HCT116 (cell line): ENCODE measurements at regions not wholly inside any gene's neighbourhood (a gene's known extent, or its start where the extent isn't known, plus 50 kb on each side); places are given as distances from the start of the nearest gene placed in this dataset.

Source experiments
- ATAC-seq: fragments of 200-7000 bp; cut with Tn5 transposase; 2 replicates; pipeline ENCODE4 v1.9.1; 2020; ENCODE audit warnings: mild to moderate bottlenecking, moderate library complexity
- BruUV-seq: library from RNA; stranded (reverse); fragments of 400-500 nt; replicated peaks from 2 replicates; lab custom pipeline; 2021; lab: Mats Ljungman, UMichigan
- CTCF ChIA-PET: fragments of 300-600 bp; sonication (Branson Sonifier 250); formaldehyde crosslinking; loops from one replicate; lab custom pipeline; 2021; ENCODE audit warnings: antibody characterized with exemption; lab: Charles Lee
- POLR2A ChIA-PET: fragments of 300-600, 350-600 bp; sonication (Branson Sonifier 250); formaldehyde crosslinking; loops from one replicate; lab custom pipeline; 2021; ENCODE audit warnings: antibody characterized with exemption; lab: Charles Lee
- RAD21 ChIA-PET, 2 experiments: fragments of 300-600 bp; sonication (Branson Sonifier 250); formaldehyde crosslinking; loops; one replicate each; lab custom pipeline; 2023; ENCODE audit warnings: low total read pairs in 2 of 2; ENCODE audit not compliant: uncharacterized antibody in 2 of 2, unreplicated experiment in 2 of 2, low non-redundant PET in 1 of 2; lab: Charles Lee
- DNase-seq: peaks from one replicate; pipeline ENCODE4 v3.0.0-alpha.2; 2010; ENCODE audit warnings: low read depth, low spot score
- H2AFZ ChIP-seq: fragments of 200-600 bp; shearing (Covaris generic), sonication (generic); 2 replicates; pipeline ENCODE4 v1.6.1; 2017; ENCODE audit warnings: low read depth, mixed run types, mixed read lengths, antibody characterized with exemption, low read length; ENCODE audit not compliant: poor library complexity, severe bottlenecking
- H3K27ac ChIP-seq: 2 replicates; pipeline ENCODE4 v1.5.1; 2012; ENCODE audit warnings: low read depth, low read length
- H3K27me3 ChIP-seq: fragments of 200-600 bp; sonication (generic); 2 replicates; pipeline ENCODE4 v1.6.1; 2016; ENCODE audit warnings: mixed run types, low read length, mixed read lengths; ENCODE audit not compliant: insufficient read depth
- H3K36me3 ChIP-seq, 2 experiments: fragments of 200-500 bp in 1 of 2; fragments of 200-600 bp in 1 of 2; sonication (Bioruptor generic) in 1 of 2; sonication (generic) in 1 of 2; 2 replicates each; pipeline versions ENCODE4 v1.5.1 to v1.6.1; 2014 to 2016; ENCODE audit warnings: low read length in 2 of 2, inconsistent platforms in 1 of 2, mixed read lengths in 1 of 2, mixed run types in 1 of 2; ENCODE audit not compliant: insufficient read depth in 2 of 2, control insufficient read depth in 1 of 2
- H3K4me1 ChIP-seq, 2 experiments: fragments of 200-600 bp in 1 of 2; sonication (generic) in 1 of 2; 2 replicates each; pipeline versions ENCODE4 v1.5.1 to v1.6.1; 2012 to 2017; ENCODE audit warnings: low read length in 2 of 2, inconsistent platforms in 1 of 2, mild to moderate bottlenecking in 1 of 2, mixed read lengths in 1 of 2, mixed run types in 1 of 2, moderate library complexity in 1 of 2; ENCODE audit not compliant: insufficient read depth in 2 of 2, control insufficient read depth in 1 of 2
- H3K4me2 ChIP-seq: fragments of 200-600 bp; sonication (generic); 2 replicates; pipeline ENCODE4 v1.6.1; 2017; ENCODE audit warnings: mixed run types, low read length, mixed read lengths
- H3K4me3 ChIP-seq, 2 experiments: fragments of 200-600 bp in 1 of 2; sonication (generic) in 1 of 2; replicated peaks in 1 of 2; 2 replicates each; pipeline ENCODE4 v1.5.1; 2011 to 2016; ENCODE audit warnings: low read length in 2 of 2, control low read depth in 1 of 2, low read depth in 1 of 2, mild to moderate bottlenecking in 1 of 2, mixed read lengths in 1 of 2, mixed run types in 1 of 2
- H3K79me2 ChIP-seq: fragments of 200-600 bp; sonication (generic); 2 replicates; pipeline ENCODE4 v1.6.1; 2017; ENCODE audit warnings: mild to moderate bottlenecking, mixed run types, low read length, moderate library complexity, mixed read lengths; ENCODE audit not compliant: insufficient read depth
- H3K9ac ChIP-seq: fragments of 200-600 bp; sonication (generic); 2 replicates; pipeline ENCODE4 v1.6.1; 2016; ENCODE audit warnings: low read length, mixed read lengths
- H3K9me2 ChIP-seq: fragments of 200-600 bp; sonication (generic), shearing (Covaris generic); 2 replicates; pipeline ENCODE4 v1.6.1; 2017; ENCODE audit warnings: mixed run types, mild to moderate bottlenecking, moderate library complexity; ENCODE audit not compliant: insufficient read depth
- H3K9me3 ChIP-seq, 2 experiments: fragments of 200-500 bp in 1 of 2; fragments of 200-600 bp in 1 of 2; sonication (Bioruptor generic) in 1 of 2; sonication (generic) in 1 of 2; 2 replicates each; pipeline ENCODE4 v1.6.1; 2014 to 2017; ENCODE audit warnings: low read length in 2 of 2, mixed read lengths in 2 of 2, inconsistent platforms in 1 of 2, low read depth in 1 of 2, mild to moderate bottlenecking in 1 of 2, mixed run types in 1 of 2, moderate library complexity in 1 of 2; ENCODE audit not compliant: control insufficient read depth in 1 of 2, insufficient read depth in 1 of 2
- H4K20me1 ChIP-seq: fragments of 200-600 bp; sonication (generic), shearing (Covaris generic); 2 replicates; pipeline ENCODE4 v1.6.1; 2017; ENCODE audit warnings: mixed run types, mild to moderate bottlenecking, moderate library complexity; ENCODE audit not compliant: insufficient read depth
- ELF1 ChIP-seq: IDR thresholded peaks from 2 replicates; pipeline ENCODE4 v1.6.1; 2012; ENCODE audit warnings: low read depth, borderline replicate concordance
- EZH2 ChIP-seq: fragments of 200-600 bp; sonication (generic); IDR thresholded peaks from 2 replicates; pipeline ENCODE4 v1.6.1; 2017; ENCODE audit warnings: antibody characterized with exemption, mixed run types
- FOSL1 ChIP-seq: IDR thresholded peaks from 2 replicates; pipeline ENCODE4 v1.6.1; 2012; ENCODE audit warnings: low read depth
- JUND ChIP-seq: IDR thresholded peaks from 2 replicates; pipeline ENCODE4 v1.6.1; 2012
- POLR2A ChIP-seq: IDR thresholded peaks from 2 replicates; pipeline ENCODE4 v1.7.0; 2011; ENCODE audit warnings: borderline replicate concordance; ENCODE audit not compliant: insufficient read depth, insufficient read length; ENCODE audit errors: extremely low read depth
- RAD21 ChIP-seq: IDR thresholded peaks from 2 replicates; pipeline ENCODE4 v1.6.1; 2012; ENCODE audit warnings: low read depth, mild to moderate bottlenecking
- REST ChIP-seq: IDR thresholded peaks from 2 replicates; pipeline ENCODE4 v1.6.1; 2012; ENCODE audit warnings: low read depth
- SIN3A ChIP-seq: IDR thresholded peaks from 2 replicates; pipeline ENCODE4 v1.6.1; 2012; ENCODE audit warnings: low read depth
- SP1 ChIP-seq: IDR thresholded peaks from 2 replicates; pipeline ENCODE4 v1.6.1; 2012; ENCODE audit warnings: low read depth
- SRF ChIP-seq: IDR thresholded peaks from 2 replicates; pipeline ENCODE4 v1.6.1; 2012; ENCODE audit warnings: low read depth
- YY1 ChIP-seq: IDR thresholded peaks from 2 replicates; pipeline ENCODE4 v1.6.1; 2011; ENCODE audit warnings: low read length, low read depth, moderate library complexity, mild to moderate bottlenecking; ENCODE audit not compliant: insufficient replicate concordance; ENCODE audit errors: extremely low read depth
- ZFX ChIP-seq: fragments of 450-650 bp; IDR thresholded peaks from 2 replicates; pipeline ENCODE4 v1.6.1; 2017
- intact Hi-C: fragments of 100-400 bp; cut with micrococcal nuclease; formaldehyde crosslinking; loops from 2 replicates; pipeline ENCODE4 v1.10.0; 2022

- Histone ChIP-seq H3K27me3 (no peaks in the 10 kb centered on the region), H3K9ac (no peak overlapping the region), H3K9me3 (peaks cover 9 to 14% of the 10 kb centered on the region in 2 experiments), H3K4me1 (peaks cover 0 to 13% of the 10 kb centered on the region in 2 experiments; a peak in 2 of 4 replicates), H3K36me3 (no peaks in the 10 kb centered on the region), H3K9me2 (no peaks in the 10 kb centered on the region), H3K27ac (no peak overlapping the region), H2AFZ (no peak overlapping the region), H4K20me1 (no peaks in the 10 kb centered on the region), H3K4me2 (no peak overlapping the region), H3K4me3 (no peak overlapping the region), H3K79me2 (no peaks in the 10 kb centered on the region)
- DNase-seq (no peak), ATAC-seq (no peak)
- ChIA-PET CTCF (no interaction called here), POLR2A (no interaction called here), RAD21 (no interaction called here)
- BruUV-seq = no TSS peak
- intact Hi-C loops = no loop called here
- no peak for TF ChIP-seq SP1
- TF ChIP-seq YY1 = no peak
Observed at GRCh38 chr5:73380710-73381589, 67.6 kb downstream of the FOXD1 start.

DNA sequence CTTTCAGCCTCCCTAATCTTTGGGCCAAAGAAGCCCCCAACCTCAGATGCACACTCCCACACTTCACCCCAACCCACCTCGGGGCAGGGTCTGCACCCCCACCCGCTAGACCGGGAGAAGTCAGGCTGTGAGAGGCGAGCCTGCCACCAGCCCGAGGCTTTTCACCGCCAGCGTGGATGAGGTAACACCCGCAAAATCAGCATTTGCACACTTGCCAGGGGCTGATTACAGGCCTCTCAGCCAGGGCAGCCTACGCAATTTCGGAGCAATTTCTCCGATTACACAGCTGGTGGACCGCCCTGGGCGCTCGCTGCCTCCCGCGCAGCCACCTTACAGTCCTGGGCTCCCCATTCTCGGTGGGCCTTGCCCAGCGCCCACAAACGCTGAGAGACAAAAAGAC lies 68.5 kb downstream of the FOXD1 start:
- intact Hi-C loops = no loop called here
- Histone ChIP-seq H3K9me2 (no peaks in the 10 kb centered on the region), H3K27me3 (no peaks in the 10 kb centered on the region), H3K9ac (no peak overlapping the region), H3K36me3 (no peaks in the 10 kb centered on the region), H3K4me3 (no peak overlapping the region), H3K4me1 (peaks cover 0 to 19% of the 10 kb centered on the region in 2 experiments; a peak in 2 of 4 replicates), H3K27ac (no peak overlapping the region), H4K20me1 (no peaks in the 10 kb centered on the region), H2AFZ (no peak overlapping the region), H3K9me3 (peaks cover 3 to 12% of the 10 kb centered on the region in 2 experiments; a peak in 3 of 4 replicates), H3K4me2 (no peak overlapping the region), H3K79me2 (no peaks in the 10 kb centered on the region)
- BruUV-seq = no TSS peak
- ChIA-PET RAD21 (no interaction called here), POLR2A (no interaction called here), CTCF (no interaction called here)
- no peak for ATAC-seq
- DNase-seq = no peak
- no peak for TF ChIP-seq RAD21
- no peak for TF ChIP-seq YY1
- no peak for TF ChIP-seq ZFX
- no peak for TF ChIP-seq ELF1
- TF ChIP-seq EZH2 = no peak
- TF ChIP-seq SIN3A = no peak
- TF ChIP-seq POLR2A = no peak
- no peak for TF ChIP-seq REST
- no peak for TF ChIP-seq JUND
- TF ChIP-seq FOSL1 = no peak
- no peak for TF ChIP-seq SRF
- TF ChIP-seq, all 23 proteins: peak for 0
